DMS 273 (cell line): ENCODE measurements at regions not wholly inside any gene's neighbourhood (a gene's known extent, or its start where the extent isn't known, plus 50 kb on each side); places are given as distances from the start of the nearest gene placed in this dataset.

Experiments
- DNase-seq: peaks from one replicate; lab custom pipeline; 2025; ENCODE audit not compliant: unreplicated experiment; lab: John Stamatoyannopoulos, UW

DNA sequence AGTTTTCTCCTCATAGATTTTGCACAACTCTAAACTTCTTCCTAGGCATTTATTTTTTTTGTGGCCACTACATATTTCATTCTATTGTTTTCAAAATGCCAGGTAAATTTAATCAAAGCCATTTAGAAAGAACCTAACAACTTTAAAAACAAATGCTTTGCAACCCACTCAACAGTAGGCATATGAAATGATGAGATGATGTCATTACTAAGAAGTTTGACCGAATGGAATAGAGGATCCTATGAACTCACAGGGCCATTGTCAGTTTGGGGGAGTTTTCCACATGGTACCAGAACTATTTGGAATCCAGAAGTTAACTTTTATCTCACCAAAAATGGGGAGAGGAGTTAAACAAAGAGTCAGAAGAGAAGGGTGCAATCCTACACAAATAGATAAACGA is 100.7 kb upstream of the INHBA start:
- no peak for DNase-seq

DNA sequence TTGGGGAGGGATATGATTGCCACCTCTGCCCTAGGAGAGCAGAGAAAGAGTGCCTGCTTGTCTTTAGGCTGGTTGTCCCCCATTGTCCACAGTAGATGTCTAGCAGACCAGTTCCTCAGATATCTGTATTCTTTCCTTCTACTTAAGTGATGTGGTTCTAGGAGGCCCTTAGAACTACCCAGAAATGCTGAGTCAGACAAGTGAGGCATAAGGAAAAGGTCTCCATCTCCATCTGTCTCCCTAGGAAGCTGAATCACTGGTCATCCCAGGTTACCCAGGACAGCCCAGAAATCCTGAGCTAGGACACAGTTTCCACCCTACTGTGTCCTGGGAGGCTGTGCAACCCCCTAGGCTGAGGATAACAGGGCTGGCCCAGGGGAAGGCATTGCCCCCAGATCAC is 93.4 kb upstream of the INHBA start:
- no peak for DNase-seq

DNA sequence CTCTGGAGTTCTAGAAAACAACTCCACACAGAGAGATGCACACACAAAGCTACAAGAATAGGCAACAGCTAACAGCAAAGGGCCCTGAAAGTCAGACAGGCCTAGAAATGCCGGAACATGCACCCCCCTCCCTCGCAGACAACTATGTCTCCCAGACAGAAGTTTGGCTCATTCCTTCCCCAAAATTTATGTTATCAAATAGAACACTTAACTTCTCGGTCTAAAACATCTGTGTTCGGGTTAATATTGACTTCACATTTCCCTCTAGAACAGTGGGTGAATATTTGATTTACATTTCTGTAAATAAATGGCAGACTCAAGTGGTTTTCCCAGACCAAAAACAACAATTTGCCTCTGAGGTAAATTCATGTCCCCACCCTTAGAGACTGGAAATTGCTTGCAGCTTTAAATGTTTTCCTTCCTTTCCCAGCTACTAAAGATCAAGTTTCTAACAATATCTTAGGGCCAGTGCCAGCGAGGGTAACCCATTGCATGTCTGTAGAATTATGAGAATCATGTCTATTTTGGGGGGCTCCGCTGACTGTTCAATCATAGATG is 92.5 kb upstream of the INHBA start:
- no peak for DNase-seq

DNA sequence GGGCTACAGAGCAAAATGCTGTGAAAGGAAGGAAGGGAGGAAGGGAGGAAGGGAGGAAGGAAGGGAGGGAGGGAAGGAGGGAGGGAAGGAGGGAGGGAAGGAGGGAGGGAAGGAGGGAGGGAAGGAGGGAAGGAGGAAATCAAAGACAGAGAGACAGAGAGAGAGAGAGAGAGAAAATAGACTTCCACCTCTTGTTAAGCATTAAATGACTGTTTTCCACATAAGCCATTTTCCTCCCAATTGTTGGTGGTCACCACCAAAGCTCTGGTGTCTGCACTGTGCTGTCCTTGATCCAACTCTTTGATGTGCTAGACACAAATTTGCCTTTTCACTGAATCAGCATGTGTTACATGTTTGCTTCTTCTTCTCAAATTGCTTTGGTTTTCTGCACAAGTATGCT is 90.7 kb upstream of the INHBA start:
- no peak for DNase-seq

DNA sequence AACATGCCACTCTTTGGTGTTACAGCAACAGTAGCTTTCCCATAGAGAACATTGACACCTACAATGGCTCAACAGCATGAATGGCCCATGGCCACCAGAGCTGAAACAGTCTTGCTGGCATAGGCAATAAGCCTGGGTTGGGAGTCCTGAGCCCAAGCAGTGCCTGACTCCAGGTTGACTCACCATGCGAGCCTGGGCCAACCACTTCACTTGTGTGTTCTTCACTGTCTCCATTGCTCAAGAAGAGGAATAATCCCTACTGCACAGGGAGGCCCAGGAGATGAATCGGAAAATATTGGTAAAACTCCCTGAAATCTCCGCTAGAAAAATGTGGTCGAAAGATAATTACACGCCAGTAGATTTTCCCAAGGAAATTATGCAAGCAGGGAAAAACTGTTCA is 89.2 kb upstream of the INHBA start:
- no peak for DNase-seq

DNA sequence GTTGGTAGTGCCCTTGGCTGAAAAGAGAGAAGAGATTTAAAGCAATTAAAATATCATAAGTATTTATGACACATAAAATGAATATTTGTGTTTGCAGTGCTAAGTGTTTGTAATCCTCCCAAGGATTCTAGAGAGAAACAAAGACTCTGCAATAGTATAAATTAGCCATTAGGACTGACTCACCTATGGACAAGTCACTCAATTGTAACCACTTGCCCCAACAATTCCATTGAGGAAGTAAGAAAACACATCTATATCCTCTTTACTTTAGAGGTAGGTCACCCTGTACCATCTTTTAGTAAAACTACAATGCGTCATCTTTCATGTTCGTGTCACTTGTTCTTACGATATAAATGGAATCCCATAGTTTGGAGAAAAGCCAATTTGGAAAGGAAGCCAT is 85.7 kb upstream of the INHBA start:
- DNase-seq = no peak

DNA sequence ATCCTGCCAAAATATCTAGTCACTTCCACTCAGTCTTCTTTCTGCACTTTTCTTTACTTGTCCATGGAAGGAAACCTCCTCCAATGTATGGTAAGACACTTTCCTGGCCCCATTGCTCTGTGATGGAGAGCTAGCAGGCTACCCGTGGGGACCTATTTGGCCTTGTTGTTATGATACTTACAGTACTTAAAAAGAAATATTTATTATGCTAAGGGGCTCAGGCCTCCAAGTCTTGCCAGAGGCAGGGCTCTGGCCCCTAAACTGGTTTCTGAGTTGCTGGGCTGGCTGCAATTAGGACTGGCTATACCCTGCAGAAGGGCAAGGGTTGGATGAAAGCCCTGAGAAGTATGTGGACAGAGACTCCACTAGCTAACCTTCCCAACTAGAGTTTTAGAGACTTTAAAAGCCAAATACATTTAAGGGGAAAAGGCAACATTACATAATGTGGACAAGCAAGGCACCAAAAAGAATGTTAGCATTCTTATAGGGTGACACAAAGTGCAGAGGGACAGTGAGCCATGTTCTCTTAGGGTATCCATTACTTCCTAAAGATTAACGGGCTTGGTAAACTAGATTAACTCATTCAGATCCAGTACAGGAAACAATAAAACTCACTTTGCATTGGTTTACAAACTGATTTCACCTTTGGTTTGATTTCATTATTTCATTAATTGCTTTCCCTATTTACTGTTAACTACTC is 84.9 kb upstream of the INHBA start:
- no peak for DNase-seq

DNA sequence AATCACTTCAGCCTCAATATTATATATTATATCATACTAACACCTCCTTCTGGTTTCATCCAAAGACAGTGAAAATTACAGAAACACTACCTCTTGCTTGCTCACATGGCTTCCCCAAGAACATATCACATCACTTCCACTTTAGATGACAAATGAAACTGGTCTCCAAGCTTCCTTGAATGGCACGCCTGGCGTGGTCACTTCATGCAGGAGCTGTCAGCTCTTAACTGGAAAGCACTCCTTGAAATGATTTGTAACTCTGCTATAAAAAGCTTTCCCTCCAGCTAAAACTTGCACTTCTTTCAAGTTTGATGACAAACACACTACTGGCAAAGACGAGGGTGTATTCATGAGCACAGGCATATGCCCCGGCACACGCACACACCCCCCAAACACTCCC is 84.1 kb upstream of the INHBA start:
- no peak for DNase-seq

DNA sequence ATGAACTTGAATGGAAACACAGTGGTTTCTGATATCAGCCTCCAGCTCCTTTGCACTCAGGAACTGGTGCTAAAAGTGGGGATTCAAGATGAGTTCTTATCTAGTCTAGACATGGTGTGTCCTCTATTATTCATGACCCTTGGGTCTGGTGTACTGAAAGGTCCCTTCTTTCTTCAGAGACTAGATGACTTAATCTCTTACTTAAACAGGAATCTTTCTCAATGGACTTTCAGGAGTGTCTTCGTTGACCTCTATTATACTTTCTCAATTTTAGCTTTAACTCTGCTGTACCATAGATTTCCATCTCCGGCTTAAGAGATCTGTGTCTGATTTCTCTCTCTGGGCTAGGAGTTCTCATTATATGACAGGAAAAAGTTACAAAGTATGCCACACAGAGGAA is 83.5 kb upstream of the INHBA start:
- no peak for DNase-seq

DNA sequence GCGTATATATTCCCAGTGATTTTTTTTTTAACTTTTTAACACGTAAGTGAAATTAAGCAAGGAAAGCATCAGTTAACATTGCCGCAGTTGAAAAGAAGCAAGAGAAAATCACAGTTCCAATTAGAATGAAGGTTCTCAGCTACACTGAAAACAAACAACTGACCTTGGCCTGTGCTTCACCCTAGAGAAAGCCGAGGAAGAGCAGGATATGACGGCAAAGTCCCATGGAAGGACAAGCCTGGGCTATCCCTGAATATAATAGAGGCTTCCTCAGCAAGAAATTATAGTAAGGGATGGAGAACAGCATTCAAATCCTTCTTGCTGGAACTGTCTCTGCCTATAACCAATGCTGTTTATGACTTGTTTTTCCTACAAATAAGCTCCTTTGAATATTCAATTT is 83.0 kb upstream of the INHBA start:
- no peak for DNase-seq

DNA sequence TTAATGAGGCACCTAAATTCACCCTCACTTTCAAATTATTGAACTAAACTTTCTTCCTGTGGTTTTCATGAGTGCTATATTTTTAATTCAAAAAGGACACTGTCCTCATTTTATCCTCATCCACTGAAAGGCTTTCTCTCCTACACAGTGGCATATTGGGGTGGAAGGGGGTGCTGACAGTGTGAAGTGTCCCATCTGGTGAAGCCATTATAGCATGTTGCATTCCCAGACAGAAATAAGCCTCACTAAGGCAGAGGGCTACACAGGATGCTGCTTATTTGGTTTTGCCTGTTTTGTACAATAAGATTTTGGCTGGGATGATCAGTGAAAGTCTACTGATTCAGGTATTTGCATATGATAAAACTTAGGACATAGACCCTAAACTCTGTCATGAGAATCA is 82.4 kb upstream of the INHBA start:
- no peak for DNase-seq

DNA sequence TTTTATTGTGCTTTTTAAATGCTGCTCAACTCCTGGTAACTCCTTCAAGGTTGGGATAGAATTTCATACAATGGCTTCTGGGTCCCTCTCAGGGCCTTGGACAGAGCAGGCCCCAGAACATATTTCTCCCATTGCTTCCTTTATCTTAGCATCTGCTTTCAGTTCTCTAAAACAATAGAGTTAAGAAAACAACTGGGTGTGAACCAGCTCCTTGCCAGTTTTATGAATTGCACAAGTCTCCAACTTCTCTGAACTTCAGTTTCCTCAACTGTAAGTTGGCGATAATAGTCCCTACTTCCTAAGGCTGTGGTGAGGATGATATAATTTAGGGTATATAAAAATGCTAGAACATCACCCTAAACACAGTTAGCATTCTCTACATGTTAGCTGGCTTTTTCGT is 77.0 kb upstream of the INHBA start:
- DNase-seq = no peak

DNA sequence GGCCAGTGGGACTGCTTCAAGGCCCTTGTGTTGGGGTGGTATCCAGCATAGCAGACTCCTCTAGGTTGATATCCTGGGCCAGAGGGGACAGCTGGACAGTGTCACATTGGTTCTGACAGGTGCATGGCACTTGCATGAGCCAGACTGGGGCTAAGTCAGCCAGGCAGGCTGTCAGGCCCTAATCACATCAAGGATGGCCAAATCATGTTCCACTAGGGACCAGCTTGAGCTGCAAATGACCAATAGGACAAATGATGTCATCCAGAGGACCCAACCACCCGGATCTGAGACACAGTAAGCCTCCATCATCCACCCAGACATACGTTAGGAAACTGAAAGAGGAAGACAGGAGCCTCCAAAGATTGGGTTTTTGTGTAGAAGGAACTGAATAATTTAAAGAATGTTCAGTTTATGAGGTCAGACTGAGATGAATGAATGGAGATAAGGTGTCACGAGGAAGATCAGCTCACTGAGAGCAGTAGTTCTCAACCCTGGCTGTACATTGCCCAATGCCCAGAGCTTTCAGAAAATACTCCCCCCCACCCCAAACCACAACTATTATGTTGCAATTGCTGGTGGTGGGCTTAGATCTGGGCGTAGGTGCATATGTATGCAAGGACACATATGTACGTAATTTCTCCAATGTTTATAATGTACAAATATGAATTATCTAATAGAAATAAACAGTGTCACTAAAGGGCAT is 75.2 kb upstream of the INHBA start:
- no peak for DNase-seq

DNA sequence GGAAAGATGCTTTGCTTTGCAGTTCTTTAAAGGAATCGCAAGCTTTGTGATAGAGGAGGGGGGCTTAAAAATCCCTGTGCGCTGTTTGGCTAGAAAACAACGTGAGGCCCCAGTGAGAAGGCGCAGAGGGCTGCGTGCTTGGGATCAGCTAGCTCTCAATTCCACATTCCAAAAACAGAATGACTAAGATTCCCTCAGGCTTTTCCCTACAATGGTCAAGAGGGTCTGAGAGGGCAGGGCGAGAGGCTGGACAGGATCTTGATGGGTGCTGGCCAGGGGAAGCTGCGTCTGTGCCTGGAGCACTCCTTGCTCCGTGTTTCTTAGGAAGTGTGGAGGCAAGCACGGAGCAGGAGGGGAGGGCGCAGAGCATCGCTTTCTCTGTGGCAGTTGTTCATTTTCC is 72.1 kb upstream of the INHBA start:
- no peak for DNase-seq

DNA sequence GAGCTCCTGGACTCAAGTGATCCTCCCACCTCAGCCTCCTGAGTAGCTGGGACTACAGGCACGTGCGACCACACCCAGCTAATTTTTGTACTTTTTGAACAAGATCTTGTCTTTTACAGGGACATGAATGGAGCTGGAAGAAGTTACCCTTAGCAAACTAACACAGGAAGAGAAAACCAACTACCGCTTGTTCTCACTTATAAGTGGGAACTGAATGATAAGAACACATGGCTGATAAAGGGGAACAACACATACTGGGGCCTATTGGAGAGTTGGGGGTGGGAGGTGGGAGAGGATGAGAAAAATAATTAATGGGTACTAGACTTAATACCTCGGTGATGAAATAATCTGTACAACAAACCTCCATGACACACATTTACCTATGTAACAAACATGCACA is 70.9 kb upstream of the INHBA start:
- no peak for DNase-seq

DNA sequence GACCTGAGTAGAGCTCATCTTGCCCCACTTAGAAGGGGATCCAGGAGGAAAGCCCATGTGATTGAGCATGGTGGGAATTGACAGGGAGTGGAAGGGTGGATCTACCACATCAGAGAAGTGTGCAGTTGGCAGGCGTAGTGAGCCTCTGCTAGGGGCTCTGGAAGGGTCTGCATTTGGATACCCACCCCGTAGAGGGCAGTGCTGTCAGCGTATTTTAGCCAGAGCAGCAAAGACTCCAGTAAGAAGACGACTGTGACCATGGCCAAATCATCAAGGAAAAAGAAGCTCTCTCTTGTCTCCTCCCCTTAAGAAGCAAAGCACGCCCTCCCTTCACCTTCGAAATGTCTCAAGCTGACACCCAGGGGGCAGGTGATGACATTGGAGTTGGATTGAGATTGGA is 68.8 kb upstream of the INHBA start:
- DNase-seq = no peak

DNA sequence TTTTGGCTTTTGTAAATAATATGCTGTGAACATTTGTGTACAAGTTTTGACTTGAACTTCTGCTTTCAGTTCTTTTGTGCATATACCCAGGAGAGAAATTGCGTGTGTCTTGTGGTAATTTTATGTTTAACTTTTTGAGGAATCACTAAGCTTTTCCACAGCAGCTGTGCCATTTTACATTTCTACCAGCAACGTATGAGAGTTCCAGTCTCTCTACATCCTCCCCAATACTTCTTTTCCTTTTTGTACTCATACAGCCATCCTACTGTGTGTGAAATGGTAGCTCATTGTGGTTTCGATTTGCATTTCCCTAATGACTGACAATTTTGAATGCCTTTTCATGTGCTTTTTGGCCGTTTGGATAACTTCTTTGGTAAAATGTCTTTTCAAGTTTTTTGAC is 66.3 kb upstream of the INHBA start:
- DNase-seq = no peak

DNA sequence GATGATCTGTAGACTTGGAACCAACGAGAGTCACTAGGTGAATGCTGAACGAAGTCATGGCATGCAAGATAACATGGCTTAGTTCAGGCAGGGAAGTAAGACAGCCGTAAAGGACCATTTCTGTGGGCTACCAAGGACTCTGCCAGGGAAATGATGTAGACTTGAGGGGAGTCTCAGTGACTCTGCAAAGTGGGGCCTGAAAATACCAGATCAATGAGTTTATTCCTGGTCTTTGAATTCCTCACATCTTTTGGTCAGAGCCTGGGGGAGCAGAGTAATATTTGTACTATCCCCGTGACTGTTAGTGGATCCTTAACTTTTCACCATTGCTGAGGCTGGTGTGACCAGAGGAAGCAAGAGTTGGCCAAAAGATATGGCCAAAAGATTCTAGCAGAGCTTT is 60.7 kb upstream of the INHBA start:
- DNase-seq = no peak

DNA sequence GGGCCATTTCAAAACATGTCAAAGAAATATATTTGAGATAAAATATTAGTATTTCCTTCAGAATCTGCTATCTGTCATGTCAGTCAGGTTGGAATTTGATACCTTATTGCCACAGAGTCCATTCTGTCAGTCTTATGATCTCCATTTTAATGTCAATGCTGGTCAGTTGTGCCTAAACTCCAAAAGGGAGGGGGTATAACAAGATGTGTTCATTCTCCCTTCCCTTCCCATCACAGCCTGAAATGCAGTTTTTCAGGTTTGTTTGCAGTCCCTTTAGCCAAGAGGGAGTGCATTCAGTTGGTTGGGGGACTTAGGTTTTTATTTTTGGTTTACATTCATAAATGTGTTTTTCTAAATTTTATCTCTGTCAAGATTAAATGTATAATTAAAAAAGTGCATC is 59.8 kb upstream of the INHBA start:
- DNase-seq = no peak

DNA sequence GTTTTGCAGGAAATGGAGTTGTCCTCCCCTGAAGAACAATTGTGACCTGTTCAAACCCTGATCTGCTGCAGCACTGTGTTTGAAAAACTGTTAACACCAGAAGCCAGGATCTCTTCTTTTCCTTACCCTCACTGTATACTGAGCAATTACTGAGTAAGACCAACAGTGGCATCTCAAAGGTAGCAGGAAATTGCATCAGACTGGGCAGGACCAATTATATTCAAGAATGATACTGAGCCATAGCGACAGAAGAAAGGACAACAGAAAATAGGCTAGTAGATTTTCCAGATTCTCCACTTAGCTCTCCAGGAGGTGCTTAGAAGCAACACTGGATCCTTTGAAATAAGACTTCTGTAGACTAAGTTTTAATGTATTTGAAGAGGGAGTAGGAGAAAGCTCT is 57.4 kb upstream of the INHBA start:
- DNase-seq = no peak

DNA sequence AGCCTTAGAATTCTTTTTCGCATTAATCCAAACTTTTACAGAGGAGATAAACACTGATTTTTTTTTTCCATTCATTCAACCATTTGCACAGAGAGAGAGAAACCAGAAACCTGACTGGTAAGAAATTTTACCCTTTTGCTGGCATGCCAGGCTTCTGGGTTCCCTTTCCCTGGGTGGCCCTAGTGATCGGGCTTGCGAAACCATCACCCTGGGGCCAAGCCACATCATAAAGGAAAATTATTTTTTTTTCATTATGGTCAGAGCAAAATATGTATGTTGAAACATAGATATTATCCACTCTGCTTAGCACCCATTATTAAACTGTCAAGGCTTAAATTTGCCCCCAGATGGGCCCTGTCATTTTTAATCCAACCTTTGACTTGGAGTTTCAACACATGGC is 55.4 kb upstream of the INHBA start:
- DNase-seq = no peak

DNA sequence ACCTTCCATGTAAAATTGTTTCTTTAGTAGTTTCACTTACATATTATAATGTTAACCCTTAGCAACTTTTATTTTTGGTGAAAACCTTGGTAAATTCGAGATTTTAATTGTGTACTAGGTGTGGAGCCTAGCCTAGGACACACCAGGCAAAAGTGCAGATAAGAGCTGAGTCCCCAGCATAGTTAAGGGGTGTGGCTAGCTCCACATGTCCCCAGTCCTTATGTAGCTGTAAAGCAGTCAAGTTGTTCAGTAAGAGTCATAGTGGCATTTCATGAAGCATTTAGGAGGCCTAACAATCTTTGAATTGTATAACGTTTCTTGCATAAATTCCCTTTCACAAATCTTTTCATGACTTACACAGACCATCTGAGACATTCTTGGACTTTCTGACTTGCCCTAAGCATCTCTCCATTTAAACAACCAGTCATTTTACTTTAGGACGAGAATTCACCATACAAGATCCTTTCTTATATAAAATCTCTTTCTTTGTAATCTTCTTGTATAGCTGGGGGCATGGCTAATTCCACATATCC is 53.8 kb upstream of the INHBA start:
- DNase-seq = no peak

DNA sequence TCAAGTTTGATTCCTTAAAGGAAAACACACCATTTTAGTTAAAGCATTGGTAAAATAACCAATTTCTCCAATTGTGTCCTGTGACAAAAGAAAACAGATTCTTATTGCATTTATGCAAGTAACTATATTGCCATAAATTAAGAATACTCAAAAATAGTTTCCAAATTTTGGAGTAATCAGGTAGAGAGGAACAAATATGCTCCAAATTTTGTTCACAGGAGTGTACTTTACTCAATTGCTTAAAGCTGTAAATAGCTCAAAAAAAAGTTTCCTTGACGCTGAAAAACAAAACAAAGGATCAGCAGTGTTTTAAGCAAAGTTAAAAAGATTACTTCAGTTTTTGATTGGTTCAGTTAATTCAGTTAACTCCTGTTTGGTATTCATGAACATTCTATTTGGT is 52.2 kb upstream of the INHBA start:
- DNase-seq = no peak
